ENCODE measurements at regions not wholly inside any gene's neighbourhood (a gene's known extent, or its start where the extent isn't known, plus 50 kb on each side); places are given as distances from the start of the nearest gene placed in this dataset.

DNA sequence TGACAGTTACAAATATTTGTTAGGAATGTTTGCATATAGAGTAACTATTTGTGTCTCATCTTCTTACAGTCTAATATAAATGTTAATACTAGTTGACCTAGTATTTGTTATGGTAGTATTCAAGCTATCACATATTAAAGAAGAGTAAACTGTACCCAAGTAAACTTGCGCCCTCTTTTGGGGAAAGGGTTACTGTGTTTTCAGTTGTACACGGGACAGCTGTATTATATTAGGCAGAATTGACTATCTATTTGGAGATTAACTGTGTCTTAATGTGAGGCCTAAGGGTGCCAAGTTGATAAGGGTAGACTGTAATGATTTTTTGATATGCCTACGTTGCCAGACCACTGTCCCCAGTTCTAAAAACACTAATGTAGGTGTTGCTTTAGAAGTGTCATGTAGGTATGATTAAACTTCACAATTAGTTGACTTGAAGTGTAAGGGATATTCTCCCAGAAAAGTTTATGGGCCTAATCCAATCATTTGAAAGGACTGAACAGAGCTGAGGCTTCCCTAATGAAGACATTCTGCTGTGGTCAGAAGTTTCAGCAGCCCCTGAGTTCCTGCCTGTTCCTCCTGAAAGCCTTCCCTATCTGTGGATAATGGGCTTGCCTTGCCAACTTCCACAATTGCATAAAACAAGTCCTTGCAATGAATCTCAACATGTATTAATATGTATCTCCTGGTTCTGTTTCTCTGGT lies 172.8 kb upstream of the CXCL13 start:
- no peak overlapping the region for H3K4me3 ChIP-seq (ENCODE audit: low read depth, low read length)
- TF ChIP-seq, protein P1, sequence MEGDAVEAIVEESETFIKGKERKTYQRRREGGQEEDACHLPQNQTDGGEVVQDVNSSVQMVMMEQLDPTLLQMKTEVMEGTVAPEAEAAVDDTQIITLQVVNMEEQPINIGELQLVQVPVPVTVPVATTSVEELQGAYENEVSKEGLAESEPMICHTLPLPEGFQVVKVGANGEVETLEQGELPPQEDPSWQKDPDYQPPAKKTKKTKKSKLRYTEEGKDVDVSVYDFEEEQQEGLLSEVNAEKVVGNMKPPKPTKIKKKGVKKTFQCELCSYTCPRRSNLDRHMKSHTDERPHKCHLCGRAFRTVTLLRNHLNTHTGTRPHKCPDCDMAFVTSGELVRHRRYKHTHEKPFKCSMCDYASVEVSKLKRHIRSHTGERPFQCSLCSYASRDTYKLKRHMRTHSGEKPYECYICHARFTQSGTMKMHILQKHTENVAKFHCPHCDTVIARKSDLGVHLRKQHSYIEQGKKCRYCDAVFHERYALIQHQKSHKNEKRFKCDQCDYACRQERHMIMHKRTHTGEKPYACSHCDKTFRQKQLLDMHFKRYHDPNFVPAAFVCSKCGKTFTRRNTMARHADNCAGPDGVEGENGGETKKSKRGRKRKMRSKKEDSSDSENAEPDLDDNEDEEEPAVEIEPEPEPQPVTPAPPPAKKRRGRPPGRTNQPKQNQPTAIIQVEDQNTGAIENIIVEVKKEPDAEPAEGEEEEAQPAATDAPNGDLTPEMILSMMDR (IDR thresholded peaks at IDR 0.05; ENCODE audit: low read depth, low read length, missing control alignments), result no peak
- in situ Hi-C loops (cut with HindIII; ENCODE audit: low sequenced_read_pairs), result no loop called here
- DNase-seq (ENCODE audit: low read depth), result no peak

DNA sequence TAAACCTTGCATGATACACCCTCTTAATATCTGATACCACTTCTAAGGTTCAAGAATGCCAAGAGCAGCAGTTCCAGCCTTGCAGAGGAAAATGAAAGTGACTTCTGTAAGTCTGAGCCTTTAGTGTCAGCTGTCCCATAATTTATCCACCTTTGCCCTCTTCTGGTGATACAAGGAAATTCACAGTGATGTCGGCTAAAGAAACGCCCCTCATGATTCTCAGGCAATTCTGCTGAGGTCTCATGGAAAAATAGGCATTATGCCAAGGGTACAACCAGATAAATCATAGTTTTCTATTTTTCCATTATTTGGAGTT lies 172.2 kb upstream of the CXCL13 start:
- no peak overlapping the region for H3K4me3 ChIP-seq (ENCODE audit: low read depth, low read length)
- in situ Hi-C loops (cut with HindIII; ENCODE audit: low sequenced_read_pairs), result no loop called here
- TF ChIP-seq, protein P1 (IDR thresholded peaks at IDR 0.05; ENCODE audit: low read depth, low read length, missing control alignments), result peak; percentile 55
- peak; percentile 18 for DNase-seq (ENCODE audit: low read depth)

DNA sequence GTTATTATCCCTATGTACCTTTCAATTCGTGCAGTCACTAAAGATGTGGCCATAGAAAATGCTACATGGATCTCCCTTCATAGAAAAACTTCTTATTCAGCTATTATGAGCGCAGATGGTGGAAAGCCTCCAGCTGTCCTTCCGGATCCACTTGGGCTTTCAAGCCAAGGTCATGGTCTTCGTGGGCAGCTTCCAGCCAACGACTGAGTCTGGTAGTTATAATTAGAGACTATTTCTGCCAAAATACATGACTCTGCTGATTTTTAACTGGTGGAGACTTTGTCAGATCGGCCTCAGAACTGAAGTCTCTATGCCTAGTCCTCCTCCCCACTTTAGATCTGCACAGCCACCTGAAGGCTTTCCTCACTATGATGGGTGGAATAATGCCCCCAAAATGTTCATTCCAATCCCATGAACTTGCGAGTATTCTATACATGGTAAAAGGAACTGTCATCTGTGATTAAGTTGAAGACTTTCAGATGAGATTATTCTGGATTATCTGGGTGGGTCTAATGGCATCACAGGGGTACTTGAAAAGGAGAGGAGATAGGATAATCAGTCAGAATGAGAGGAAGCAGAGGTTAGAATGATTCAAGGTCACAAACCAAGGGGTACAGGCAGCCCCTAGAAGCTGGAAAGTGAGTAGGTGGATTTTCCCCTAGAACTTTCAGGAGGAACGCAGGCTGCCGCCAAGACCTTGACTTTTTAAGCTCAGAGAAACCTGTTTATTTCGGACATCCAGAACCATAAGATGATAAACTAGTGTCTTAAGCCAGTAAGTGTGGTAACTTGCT lies 171.1 kb upstream of the CXCL13 start:
- no peak for DNase-seq (ENCODE audit: low read depth)
- TF ChIP-seq, protein P1 (IDR thresholded peaks at IDR 0.05; ENCODE audit: low read depth, low read length, missing control alignments), result no peak
- no peak overlapping the region for H3K4me3 ChIP-seq (ENCODE audit: low read depth, low read length)
- in situ Hi-C loops (cut with HindIII; ENCODE audit: low sequenced_read_pairs), result no loop called here

DNA sequence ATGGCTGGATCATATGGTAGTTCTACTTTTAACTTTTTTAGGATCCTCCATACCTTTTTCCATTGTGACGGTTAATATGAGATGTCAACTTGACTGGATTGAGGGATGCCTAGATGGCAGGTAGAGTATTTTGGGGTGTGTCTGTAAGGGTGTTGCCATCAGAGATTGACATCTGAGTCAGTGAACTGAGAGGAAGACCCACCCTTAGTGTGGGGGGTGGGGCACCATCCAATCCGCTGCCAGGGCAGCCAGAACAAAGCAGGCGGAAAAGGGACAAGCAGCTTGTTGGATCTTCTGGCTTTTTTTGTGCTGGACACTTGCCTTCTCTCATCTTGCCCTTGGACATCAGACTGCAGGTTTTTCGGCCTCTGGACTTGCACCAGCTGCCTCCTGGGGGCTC lies 168.5 kb upstream of the CXCL13 start:
- TF ChIP-seq, protein P1 (IDR thresholded peaks at IDR 0.05; ENCODE audit: low read depth, low read length, missing control alignments), result no peak
- in situ Hi-C loops (cut with HindIII; ENCODE audit: low sequenced_read_pairs), result no loop called here
- no peak overlapping the region for H3K4me3 ChIP-seq (ENCODE audit: low read depth, low read length)
- no peak for DNase-seq (ENCODE audit: low read depth)

DNA sequence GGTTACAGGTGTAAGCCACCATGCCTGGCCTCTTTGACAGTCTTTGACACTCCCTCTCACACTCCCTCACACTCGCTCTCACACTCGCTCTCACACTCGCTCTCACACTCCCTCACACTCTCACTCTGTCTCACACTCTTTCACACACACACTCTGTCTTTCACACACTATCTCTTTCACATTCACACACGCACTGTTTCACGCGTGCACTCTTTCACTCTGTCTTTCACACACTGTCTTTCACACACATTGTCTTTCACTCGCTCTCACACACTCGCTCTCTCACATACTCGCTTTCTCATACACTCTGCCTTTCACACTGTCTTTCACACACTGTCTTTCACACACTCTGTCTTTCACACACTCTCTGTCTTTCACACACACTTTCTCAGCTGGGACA lies 167.1 kb upstream of the CXCL13 start:
- DNase-seq (ENCODE audit: low read depth), result no peak
- TF ChIP-seq, protein P1 (IDR thresholded peaks at IDR 0.05; ENCODE audit: low read depth, low read length, missing control alignments), result no peak
- in situ Hi-C loops (cut with HindIII; ENCODE audit: low sequenced_read_pairs), result no loop called here
- H3K4me3 ChIP-seq (ENCODE audit: low read depth, low read length), result no peak overlapping the region

DNA sequence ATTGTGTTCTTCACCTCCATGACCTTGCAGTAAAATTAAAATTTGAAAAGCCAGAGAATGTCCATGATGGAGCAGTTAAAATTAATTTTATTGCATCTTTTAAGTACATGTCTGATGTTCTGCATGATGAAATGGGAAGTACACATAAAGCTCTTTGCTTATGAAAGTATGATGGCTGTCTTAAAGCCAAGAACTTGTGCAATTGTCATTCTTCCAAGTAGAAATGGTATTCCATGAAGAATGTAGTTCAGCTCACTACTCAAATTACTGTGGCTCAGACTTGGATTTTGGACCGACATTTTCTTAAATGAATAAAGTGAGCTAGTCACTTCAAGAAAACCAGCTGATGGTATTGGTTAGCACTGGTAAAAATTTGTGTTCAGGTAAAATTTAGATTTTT lies 161.7 kb upstream of the CXCL13 start:
- in situ Hi-C loops (cut with HindIII; ENCODE audit: low sequenced_read_pairs), result no loop called here
- no peak overlapping the region for H3K4me3 ChIP-seq (ENCODE audit: low read depth, low read length)
- no peak for DNase-seq (ENCODE audit: low read depth)
- TF ChIP-seq, protein P1 (IDR thresholded peaks at IDR 0.05; ENCODE audit: low read depth, low read length, missing control alignments), result no peak

Measured in astrocyte of the cerebellum (primary cell).